NCI-H748 (cell line): ENCODE measurements at regions not wholly inside any gene's neighbourhood (a gene's known extent, or its start where the extent isn't known, plus 50 kb on each side); places are given as distances from the start of the nearest gene placed in this dataset.
"Not testable (repeated sequence)": the region's sequence is repeated elsewhere in the genome, so short reads cannot be mapped to it uniquely, and the experiment has no call there.

ENCODE experiments used
- DNase-seq: peaks from one replicate; lab custom pipeline; 2025; ENCODE audit not compliant: unreplicated experiment; lab: John Stamatoyannopoulos, UW

DNA sequence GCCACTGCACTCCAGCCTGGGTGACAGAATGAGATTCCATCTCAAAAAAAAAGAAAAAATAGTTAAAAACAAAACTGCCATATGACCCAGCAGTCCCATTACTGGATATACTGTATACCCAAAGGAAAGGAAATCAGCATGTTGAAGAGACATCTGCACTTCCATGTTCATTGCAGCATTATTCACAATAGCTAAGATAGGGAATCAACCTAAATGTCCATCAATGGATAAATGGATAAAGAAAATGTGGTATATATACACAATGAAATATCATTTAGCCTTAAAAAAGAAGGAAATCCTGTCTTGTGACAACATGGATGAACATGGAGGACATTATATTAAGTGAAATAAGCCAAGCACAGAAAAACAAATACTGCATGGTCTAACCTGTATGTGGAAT lies 160.7 kb downstream of the DUSP6 start:
- DNase-seq = not testable (repeated sequence)

DNA sequence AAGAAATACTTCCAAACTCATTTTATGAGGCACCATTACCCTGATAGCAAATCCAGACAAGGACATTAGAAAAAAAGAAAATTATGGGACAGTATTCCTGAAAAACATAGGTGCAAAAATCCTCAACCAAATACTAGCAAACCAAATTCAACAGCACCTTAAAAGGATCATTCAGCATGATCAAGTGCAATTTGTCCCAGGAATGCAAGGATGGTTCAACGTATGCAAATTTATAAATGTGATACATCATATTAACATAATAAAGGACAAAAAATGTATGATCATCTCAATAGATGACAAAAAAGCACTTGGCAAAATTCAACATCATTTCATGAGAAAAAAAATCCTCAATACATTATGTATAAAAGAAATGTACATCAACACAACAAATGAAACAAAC lies 162.9 kb downstream of the DUSP6 start:
- no peak for DNase-seq

DNA sequence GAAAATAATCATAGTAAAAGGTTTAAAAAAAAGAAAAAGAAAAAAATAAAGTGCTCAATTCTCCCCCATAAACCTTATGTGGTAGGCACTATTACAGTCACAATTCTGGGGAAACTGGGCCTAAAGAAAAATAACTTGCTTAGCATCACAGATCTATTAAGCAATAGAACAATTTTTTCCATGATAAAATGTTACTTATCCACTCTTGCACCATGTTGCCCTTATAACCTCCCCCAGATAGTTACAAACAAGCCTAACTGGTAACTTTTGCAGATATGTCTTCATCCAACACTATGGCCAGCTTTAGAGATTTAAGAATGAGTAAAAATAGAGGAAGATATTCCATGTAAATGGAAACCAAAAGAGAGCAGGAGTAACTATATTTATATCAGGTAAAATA lies 164.8 kb downstream of the DUSP6 start:
- DNase-seq = no peak

DNA sequence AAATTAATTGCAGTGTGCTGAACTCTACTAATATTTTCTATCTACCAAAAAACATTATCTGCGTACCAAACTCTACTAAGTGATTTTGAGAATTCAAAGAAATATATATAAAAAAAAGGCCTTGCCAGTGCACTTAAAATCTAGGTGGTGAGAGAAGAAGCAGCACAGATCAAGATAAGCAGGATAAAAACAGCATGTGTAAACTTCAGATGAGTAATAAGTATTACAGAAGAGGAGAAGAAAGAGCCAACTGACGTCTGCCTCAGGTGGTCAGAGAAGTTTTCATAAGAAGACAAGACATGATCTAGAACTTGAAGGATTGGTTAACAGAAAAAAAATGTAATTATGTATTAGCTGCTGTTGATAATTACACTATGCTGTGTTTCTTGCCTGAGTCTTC lies 166.4 kb downstream of the DUSP6 start:
- no peak for DNase-seq

DNA sequence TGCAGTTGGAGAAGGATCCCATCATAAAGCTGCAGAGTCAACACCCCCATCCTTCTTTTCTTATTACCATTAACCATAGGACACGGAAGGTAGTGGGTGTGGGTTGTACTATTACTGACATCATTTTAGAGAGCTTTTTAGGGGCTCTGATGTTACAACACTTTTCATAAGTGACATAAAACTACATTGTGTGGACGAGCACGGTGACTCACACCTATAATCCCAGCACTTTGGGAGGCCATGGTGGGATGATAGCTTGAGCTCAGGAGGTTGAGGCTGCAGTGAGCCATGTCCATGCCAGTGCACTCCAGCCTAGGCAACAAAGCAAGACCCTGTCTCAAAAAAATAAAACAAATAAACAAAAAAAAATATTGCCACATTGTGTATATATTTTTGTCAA lies 167.1 kb downstream of the DUSP6 start:
- DNase-seq = no peak

DNA sequence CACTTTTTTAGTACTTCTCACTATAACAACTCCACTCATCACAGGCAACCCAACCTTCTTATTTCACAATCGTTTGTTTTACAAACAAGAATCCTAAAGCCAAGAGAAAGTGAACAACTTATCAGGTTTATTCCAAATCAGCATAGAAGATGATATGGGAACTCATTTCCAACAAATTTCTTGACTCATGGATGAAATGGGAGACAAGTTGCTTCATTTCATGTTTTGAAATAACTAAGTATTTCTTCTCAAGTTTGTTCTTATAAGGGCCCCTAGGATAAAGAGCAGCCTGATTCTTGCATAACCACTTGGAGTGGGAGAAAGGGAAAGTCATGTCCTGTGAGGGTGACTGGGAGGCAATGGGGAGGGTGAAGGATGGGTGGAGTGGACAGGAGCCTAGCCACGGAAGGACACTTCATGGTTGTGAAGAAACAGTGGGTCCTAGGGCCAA lies 168.3 kb downstream of the DUSP6 start:
- DNase-seq = no peak

DNA sequence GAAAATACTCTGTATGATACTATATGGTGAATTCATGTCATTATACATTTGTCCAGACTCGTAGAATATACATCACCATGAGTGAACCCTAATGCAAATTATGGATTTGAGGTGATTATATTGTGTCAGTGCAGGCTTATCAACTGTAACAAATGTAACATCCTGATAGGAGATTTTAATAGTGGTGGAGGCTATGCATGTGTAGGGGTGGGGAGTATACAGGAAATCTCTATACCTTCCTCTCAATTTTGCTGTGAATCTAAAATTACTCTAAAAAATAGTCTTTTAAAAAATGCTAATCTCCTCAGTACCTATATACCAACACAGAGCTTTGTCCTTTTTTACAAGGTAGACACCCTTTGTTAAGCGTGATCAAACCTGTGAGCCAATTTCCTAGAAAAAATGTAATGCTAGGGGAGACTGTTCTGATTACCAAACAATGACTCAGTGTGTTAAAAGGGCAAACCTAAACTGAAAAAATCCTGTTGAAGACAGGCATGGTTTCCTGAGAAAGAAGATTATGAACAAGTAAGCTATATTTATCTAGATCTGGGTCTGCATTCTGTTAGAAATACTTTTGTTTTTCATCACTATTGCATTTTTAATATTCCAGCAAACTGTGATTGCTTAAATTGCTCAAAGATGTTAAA lies 170.9 kb downstream of the DUSP6 start:
- DNase-seq = no peak

DNA sequence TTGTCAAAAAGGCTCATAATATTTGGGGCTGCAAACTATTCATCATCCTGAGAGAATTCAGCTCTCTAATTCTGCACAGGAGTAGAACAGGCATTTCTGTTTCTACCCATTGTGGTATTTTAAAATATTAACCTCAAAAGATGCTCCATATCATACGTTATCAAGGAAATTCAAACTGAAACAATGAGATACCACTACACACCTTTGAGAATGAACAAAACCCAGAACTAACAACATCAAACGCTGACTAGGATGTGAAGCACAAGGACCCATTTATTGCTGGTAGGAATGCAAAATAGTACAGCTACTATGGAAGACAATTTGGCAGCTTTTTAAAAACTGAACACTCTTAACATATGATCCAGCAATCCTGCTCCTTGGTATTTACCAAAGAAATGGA lies 171.8 kb downstream of the DUSP6 start:
- DNase-seq = no peak

DNA sequence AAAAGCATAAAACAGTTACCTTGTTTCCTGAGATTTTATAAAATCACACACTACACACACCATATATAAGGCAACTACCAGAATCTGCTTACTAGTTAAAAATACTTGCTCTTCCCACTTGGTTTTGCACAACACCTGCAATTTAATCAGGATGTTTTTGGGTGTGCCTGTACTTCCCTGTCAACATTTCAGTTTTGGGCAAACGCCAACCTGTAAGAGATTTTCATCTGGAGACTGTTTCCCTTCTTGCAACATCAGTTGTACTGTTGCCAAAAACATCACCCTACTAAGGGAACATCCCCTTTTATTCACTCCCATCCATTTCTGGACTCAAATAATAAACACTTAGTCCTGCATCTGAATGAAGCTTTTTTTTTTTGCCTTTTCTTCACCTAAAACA lies 172.3 kb downstream of the DUSP6 start:
- DNase-seq = peak; percentile 82

DNA sequence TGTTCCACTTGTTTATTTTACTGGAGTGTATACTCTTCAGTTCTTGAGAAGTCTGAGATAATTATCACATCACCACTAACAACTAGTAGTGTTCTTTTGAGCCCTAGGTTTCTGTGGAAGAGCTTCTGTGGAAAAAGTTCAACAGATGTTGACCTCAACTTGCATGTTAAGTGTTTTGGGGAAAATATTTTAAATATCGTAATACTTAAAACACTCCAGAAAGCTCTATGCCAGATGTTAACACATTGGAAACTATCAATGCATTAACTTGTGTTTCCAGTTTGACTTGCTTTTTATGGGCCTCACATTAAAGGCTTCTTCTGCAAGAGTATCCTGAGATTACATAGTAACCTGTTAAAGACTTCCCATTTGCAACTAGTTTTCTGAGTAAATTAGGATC lies 173.1 kb downstream of the DUSP6 start:
- DNase-seq = no peak

DNA sequence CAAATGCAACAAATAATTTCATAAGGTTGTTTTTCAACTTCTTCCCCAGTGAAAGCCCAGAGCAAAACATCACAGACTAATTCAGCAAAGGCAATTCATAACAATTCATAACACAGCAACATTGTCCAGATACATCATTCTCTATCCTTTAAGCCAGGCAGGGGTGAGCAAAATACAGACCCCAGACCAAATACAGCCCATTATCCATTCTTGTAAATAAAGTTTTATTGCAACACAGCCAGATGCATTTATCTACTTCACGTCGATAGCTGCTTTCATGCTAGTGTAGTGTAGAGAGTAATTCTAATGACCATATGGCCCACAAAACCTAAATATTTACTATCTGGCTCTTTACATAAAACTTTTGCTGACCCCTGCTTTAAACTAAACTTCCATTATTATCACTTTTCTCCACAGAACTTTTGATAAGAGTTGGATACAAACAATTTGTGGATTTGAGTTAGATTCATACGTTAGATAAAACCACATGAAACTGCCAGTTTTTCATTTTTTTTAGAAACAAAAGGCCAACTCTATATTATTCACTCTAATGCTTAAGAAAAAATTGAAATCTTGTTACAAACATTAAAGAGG lies 174.4 kb downstream of the DUSP6 start:
- DNase-seq = no peak

DNA sequence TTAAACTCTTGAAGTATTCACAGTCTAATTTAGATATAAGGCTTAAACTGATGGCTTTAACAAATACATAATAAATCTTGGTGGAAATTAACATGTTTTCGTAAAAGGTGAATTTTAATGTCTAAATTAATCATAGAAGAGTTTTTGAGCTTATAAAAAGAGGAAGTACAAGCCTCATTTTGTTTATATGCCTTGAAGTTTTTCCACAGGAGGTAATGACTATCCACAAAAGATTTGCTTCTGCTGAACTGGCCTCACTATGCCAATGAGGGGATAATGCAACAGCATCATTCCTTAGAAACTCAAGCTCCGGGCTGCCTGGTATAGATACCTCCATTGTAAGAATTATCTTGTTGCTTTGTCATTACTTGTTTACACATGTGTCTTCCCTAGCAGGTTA lies 175.6 kb downstream of the DUSP6 start:
- no peak for DNase-seq

DNA sequence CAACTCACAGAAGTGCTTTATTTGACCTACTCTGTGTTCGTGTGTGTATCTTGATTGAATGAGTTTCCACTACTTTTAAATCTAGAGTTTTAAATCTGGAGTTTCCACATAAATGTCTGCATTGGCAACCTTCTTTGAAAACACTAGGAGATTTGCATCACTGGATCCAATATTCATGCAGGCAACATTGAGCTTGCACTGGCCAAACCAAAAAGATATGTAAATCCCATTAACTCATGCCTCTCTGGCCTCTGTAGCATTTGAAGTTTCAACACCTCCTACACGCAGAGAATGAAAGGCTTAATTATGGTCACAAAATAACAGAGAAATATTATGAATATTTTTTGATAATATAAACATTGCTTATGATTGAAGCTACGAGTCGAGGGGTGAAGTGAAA lies 178.6 kb downstream of the DUSP6 start:
- DNase-seq = no peak

DNA sequence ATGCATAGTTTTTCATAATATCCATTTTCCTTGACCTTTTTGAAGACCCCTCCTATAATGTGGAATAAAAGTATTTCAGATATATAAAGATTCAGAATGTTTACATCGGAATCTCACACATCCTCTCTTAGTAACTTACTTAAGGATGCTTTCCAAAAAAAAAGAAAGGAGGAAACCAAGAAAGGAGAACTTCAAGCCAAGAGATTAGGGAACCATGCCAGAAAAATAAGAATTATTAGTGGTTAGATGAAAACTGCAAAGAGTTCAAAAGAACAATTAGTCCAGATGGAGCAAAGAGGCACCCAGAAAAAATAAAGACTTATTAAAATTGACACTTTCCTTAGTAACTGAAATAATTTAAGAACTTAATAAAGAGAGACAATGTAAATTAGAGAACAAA lies 179.2 kb downstream of the DUSP6 start:
- DNase-seq = no peak

DNA sequence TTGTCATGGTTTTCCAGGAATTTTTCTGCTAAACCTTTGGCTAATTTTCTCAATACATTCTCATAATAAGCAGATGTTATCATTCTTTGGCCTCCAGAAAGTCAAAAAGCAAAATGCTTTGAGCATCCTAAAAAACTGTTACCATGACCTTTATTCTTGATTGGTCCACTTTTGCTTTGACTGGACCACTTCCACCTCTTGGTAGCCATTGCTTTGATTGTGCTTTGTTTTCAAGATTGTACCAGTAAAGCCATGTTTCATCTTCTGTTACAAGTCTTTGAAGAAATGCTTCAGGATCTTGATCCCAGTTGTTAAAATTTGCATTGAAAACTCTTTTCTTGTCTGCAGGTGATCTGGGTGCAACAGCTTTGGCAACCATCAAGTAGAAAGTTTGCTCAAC lies 180.1 kb downstream of the DUSP6 start:
- DNase-seq = no peak

DNA sequence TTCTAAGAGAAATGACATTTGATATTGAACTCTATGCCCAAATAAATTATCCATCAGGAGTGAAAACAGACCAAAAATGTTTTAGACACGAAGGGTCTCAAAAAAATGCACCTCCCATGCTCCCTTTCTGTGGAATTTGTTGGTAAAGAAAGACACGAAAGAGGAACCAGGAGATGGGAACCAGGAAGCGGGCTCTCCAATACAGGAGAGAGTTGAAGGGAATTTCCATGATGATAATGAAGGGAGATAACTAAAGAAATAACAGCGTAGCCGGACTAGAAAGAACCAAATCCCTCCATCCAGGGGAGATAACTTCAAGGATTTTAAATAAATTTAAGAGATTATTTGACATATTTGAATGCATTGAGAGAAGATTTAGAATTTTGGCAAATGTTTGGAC lies 183.0 kb downstream of the DUSP6 start:
- DNase-seq = no peak

DNA sequence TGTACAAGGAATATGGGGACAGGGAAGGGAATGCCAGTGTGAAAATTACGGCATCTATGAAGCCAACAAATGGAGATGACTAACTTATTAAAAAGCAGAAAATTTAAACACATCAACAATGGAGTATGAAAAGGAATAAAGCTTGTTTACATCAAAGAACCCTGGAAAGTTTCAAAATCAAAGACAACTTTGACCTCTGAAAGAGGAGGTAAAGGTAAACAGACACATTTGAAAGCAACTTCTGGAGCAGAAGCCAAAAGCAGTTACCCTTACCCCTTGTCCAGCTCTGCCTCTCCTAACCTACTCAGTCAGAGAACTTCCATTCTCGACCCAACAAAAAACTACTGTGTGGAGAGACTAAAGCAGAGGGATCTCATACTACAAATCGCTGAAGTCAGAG lies 184.3 kb downstream of the DUSP6 start:
- no peak for DNase-seq

DNA sequence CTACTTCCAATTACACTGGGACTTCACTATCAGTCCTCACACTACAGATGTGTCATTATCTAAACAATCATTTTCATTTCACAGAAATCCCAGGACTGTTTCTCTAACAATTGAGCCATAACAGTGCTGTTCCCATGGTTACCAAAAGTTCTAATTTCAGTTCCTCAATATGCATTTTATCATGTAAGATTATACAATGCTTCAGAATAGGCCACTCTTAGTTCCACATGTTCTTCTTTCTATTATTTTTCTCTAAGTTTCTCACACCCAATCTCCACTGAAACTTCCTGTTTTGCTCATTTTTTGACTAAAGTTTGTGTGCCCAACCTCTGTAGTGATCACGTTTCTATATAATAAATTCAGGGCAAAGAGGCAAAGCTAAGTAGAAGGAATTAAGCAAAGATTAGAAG lies 185.8 kb downstream of the DUSP6 start:
- DNase-seq = no peak

DNA sequence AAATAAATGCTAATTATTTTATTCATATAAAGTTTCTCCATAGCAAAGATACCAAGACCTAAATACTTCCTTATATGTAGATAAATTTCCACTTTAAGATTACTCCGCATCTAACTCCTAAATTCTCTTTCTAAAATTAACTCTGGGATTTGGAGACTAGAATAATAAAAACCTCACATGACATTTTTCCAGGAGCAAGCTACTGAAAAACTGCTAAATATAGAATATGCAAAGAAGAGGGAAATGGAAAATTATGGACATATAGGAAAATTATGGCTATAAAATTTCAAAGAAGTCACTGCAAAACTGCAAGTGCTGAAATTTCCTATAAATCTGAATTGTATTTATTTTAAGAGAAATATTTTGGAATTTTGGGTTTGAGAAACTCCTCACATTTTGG lies 186.2 kb downstream of the DUSP6 start:
- DNase-seq = no peak

DNA sequence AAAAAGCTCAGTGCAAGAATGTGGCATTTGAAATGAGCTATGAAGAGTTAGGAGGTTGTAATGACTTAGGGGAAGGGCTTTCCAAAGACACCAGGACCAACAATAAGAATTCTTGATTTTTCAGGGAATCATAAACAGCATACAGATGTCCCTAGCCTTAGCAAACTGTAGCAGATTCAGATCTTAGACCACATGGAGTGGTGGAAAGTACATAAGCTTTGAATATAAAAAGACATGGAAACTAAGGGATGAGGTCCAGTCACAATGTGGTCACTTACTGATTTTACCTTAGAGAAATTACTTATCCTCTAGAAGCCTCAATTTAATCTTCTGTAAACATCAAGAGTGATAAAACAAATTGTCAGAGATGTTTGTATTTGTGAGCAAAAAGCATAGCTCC lies 186.6 kb downstream of the DUSP6 start:
- DNase-seq = no peak

DNA sequence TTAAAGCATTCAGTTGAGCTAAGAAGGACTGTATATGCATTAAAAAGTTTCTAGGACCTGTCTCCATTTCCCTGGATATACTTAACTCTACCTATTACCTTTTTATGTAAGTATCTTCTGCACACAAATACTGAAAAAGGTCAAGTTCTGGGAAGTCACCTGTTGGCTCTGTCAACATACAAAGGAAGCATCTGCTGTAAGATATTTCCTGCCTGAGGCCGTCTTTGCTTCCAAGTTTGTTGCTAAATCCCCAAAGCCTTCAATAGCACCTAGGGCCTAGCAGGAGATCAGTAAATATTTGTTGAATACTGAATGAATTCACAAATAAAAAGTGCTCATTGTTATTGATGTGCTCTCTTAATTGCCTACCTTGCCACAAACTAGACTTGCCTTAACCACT lies 188.4 kb downstream of the DUSP6 start:
- no peak for DNase-seq

DNA sequence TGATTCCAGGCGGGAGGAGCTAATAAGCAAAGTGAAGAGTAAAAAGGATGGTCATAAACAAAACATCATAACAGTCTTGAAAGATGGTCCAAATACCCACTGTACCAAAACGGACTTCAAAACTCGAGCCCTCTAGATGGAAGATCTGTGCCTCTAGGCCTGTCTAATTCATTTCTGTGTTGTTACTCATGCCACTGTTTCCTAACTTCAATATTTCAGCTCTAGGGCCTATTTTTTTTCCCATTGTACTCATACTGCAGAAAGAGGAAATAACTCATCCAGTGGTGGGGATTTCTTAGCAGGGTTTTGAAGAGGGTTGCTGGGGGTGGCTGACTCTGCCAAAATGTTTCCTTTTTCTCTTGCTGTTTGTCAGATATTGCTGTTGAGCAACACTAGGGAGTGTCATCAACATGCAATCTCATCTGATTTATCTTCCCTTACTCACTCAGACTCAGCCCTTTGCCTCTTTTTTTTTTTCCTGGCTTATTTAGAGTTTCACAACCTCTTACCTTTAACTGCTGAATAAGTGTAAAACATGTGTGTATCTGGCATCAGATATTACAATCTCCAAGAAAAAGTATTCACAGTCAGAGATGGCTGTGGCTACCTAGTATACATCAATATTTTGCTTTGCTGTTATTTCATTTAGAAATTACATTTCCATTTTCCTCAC lies 189.6 kb downstream of the DUSP6 start:
- no peak for DNase-seq

DNA sequence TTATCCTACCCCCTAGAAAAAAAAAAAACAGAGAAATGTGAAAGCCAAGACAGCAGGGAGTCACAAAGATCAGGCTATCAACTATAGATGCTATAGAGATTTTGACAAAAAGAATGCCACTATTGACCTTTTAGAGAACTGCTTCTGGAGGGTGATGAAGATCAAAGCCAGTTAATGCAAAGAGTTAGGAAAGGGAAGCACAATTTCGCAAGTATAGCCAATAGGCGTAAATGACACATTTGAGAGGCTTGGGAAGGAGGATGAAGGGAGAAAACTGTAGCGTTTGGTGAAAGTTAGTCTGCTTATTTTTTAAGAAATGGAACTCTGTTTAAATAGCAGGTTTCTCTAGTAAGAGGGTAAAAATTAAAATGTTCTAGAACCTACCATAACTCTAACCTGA lies 190.7 kb downstream of the DUSP6 start:
- no peak for DNase-seq
